ENCODE measurements at regions not wholly inside any gene's neighbourhood (a gene's known extent, or its start where the extent isn't known, plus 50 kb on each side); places are given as distances from the start of the nearest gene placed in this dataset.

GRCh38 chr3:20729185-20729584, 543.2 kb upstream of the SGO1 start:
- TF ChIP-seq CTCF (conservative IDR thresholded peaks at IDR 0.05; ENCODE audit: low read length) (no peak), EZH2phosphoT487 (IDR thresholded peaks at IDR 0.05; ENCODE audit: borderline replicate concordance) (no peak)

Data from Loucy (cell line).